ENCODE measurements at regions not wholly inside any gene's neighbourhood (a gene's known extent, or its start where the extent isn't known, plus 50 kb on each side); places are given as distances from the start of the nearest gene placed in this dataset.

DNA sequence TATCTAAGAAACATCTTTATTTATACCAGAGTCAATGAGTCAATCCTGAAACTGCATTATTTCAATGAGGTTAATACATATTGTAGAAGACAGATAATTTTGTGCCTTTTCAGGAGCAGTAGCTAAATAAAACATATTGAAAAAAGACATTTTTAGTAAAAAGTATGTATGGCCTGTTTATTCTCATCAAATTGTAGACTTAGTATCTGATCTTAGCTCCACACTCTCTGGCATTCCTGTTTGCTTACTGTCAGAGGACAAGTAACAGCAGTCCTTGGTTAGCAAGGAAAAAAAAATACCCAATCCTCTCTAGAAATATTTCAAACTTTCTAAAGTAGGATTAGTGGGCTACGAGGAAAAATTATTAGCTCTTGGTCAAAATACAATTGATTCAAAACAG is 50.5 kb upstream of the GUCY1A1 start:
- DNase-seq: no peak

DNA sequence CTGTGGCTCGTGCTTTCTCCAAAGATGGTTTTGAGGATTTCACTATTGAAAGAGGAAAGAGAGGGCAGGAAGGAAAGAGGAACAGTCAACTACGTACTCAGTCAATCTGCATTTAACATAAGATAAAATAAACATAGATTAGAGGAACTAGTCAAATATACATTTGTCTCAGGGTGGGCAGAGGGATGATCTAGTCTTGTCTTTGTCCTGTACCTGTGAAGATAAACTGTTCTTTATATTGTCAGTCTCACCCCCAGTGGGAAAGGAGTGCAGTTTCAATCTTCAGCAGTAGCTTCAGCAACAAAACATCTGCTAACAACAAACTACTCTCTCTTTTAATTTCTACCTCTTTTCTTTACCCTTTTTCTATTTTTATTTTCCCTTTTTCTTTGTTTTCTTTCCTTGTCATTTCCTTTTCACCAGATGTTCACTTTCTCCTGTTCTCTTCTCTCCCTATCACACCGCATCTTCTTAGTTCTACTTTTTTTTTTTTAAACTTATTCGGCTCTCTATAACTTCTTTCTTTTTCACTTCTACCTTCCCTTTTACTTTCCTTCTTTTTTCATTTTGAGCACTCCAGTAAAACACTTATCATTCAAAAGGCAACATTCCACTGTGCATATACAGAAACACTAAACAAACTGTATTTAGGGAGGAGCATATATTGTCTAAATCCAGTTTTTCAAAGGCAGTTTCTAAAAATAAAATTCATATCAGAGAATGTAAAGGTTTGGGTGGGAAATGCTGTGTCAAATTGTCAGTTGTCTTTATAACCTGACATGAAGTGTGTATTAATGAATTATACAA is 51.4 kb upstream of the GUCY1A1 start:
- no peak for DNase-seq

DNA sequence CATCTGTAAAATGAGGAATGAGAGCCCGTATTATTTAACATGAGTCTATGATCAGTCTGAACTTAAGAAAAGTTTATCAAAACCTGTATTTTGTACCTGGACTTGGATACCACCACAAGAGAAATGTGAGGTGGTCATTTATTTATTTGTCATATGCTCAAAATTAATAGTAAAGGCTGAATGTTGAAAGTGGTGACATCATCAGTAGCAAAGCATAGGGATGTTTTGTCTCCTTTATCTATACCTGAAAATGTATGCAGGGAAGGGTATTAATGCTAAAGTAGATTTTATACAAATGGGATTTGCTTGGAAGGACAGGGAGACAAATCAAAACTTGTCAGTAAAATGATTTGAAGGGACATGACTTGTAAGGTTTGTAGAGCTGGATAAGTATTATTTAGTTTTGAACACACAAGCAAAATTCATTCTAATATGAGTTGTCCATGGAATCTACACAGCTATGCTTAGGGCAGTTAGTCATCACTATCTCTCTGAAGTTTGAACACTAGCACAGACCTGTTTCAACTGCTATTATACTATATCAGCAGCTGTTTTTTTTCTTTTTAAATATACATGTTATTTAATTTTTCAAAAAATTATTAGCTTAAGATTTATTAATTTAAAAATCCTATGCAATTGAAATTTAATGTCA is 52.4 kb upstream of the GUCY1A1 start:
- DNase-seq: no peak

DNA sequence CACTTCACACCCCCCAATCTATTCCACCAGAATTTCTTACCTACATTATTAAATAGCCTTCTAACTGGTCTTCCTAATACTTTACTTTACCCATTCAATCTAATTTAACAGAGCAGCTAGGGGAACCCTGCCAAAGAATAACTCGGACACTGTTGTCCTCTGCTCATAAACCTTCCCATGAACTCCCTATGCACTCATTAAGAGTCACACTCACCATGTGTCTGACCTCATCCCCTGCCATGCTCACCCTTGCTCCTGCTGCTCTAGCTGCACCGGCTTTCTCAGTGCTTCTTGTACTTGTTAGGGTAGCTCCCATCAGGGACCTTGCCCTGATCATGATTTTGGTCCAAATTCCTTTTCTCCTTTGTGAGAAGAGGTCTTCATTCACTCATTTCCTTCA is 54.6 kb upstream of the GUCY1A1 start:
- no peak for DNase-seq

DNA sequence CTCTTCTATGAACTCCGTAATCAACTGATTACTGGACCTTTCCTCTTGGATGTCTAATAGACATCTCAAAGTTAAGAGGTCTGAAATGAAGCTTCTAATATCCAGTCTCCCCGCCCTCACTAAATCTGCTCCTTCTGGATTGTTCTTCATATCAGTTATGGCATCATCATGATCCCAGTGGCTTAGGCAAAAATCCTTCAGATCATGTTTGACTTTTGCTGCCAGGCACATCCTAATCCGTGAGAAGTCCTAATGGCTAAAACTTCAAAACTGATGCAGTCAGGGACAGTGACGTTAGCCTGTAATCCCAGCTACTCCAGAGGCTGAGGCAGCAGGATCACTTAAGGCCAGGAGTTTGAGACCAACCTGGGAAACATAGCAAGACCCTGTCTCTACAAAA is 55.1 kb upstream of the GUCY1A1 start:
- DNase-seq: no peak

DNA sequence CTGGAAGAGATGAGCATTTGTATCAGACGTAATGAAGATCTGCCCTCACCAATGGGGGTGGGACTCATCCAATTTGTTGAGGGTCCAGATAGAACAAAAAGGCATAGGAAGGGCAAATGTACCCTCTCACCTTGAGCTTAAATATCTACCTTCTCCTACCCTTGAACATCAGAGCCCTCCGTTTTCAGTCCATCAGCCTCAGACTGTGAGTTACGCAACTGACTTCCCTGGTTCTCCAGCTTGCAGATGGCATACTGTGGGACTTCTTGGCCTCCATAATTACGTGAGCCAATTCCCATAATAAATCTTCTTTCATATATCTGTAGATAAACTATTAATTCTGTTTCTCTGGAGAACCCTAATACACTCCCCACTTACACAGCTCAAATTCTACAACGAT is 56.5 kb upstream of the GUCY1A1 start:
- DNase-seq: no peak

DNA sequence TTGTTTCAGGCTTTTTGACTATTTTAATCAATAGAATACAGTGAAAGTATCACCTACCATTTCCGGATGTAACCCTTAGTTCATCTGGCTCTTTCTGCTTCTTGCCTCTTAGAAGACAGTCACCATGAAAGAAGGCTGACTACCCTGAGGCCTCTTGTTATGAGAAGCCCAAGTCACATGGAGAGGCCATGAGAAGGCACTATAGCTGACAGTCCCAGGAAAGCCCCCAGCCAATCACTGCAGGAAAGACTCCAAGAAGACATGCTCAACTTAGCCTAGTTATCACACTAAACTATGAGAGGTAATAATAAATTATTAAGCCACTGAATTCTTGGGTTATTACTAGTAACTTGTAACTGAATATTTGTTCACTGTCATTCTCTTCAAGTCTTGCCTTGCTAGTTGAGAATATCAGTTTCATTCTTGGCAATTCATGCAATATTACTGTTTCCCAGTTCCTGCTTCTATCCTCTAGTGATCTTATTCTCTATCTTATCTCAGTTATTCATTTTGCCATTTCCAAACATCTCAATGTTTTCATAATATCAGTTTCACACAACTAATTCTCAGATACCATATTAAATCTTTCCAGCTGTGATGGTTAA is 57.1 kb upstream of the GUCY1A1 start:
- no peak for DNase-seq

DNA sequence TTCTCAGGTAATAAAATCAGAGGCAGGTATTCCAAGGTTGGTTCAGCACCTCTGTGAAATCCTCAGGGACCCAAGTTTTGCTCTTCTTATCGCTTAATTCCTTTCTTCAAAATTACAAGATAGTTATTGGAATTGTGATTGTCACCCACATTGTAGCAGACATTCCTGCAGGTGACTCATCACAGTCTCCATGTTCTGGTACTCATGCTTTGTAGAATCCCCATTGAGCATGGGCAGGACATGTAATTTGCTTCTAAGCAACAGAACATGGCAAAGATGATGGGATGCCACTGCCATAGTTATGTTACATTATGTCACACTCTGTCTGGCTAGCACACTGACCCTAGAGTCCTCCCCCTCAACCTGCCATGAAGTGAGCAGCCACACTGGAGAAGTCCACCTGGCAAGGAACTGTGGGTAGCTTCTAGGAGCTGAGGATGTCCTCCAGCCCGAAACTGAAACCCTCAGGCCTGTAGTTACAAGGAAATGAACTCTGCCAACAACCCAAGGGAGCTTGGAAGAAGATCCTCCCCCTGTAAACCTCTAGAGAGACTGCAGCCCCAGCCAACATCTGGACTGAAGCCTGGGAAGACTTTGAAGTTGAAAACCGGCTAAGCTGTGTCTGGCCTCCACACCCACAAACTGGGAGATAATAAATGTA is 58.3 kb upstream of the GUCY1A1 start:
- no peak for DNase-seq

DNA sequence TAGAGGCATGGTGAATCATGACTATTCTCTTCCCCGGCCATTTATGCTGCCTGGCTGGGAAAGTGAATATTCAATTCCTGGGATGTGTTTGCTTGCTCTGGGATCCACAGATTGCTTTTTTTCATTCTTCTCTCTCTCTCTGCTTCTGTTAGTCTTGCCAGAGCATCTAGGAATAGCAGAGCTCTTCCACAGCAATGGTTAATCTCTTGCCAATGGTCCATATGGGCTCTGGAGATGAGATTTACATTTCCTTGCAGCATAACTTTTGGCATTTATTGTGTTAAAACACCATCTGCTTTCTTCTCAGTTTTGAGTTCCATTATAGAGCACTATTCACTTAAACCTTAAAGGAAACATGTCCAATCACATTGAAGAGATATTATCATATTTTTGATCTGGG is 59.2 kb upstream of the GUCY1A1 start:
- DNase-seq: no peak

DNA sequence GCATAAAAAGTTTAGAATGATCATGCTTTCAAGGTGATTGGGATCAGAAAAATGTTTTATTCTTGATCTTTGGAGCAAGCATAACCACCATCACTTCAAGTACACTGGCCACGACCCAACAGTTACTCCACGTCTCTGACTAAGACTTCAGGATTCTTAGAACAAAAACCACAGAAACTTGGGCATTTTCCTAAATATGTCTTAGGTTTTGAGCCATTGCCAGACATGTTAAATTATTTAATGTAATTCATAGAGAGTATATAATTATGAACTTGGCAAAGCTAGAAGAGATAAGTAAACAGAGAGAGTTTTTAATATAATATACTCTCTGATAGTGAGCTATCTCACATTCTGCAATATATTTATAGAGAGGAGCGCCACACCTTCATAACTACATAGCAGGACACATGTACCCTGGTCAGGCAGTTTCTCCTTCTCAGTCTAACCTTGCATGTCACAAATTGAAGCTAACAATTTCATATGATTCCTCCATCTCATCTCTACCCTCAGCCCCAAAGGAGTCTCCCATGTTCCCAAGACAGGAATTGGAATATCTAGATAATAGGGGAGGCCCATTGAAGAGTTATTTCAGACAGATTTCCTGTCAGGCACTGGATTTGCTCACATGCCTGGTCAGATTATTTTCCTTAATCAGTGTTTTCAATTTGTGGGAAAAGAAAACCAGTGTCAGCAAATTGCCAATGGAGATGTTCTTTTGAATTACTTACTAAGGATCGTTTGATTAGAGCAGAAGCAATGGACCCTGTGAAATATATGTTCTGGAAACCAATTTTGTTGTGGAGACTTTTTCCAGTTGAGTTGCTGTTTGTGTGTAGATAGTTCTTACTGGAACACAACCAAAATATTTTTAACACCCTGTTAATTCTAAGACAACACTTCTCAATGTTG is 61.7 kb upstream of the GUCY1A1 start:
- DNase-seq: peak; percentile 50

DNA sequence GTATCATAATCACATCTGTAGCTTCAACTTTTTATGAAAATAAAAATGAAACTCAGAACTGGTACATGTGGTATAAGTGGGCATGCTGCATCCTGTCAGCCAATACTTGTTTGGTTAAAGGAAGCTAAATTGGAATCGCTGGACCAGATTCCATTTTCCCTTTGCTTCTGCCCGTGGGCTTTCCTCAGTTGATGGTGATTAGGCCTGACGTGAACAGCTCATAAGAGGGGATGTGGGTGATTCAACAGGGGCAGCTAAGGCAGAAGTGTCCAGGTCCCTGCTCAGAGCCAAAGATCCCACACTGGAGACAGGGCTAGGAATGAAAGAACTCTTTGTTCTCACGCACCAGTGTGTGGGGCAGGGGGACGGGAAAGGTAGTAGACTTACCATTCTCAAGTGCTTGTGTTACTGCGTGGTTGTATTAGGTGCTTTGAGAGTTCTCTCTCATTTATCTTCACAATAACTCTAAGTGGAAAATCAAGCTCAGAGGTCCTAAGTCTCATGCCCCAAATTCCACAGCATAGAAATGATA is 63.2 kb upstream of the GUCY1A1 start:
- DNase-seq: peak; percentile 93

DNA sequence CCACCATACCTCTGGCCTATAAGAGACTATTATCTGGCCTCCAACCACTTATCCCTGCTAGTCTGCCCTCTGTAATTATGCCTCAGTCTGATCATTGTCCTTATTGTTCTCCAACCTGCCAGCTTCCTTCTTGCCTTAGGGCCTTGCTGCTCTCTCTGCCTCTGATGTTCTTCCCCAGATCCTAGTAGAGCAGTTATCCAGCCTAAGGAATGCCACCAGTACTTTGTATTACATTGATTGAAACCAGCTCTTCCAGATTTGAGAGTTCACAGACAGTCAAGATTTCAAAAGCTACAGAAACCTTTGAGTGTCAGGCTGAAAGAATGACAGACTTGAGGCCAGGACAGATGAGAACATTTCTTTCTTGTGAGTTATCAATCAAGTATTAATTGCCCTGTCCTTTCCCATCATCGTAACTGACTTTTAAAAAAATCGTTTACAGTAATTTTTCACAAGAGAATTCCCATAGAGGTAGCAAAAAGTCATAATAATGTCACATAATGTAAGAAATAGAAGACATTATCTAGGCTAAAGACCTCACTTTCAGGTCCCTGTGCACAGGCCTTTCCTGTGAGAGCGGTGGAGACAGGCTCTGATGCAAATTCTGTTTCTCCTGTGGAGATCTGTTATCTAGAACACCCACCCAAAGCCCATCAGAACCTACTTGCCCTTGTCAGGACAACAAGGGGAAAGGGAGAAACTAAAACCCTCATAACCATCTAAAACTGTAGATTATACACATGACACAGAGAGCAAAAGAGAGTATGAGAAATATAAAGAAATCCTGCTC is 64.1 kb upstream of the GUCY1A1 start:
- peak; percentile 54 for DNase-seq

DNA sequence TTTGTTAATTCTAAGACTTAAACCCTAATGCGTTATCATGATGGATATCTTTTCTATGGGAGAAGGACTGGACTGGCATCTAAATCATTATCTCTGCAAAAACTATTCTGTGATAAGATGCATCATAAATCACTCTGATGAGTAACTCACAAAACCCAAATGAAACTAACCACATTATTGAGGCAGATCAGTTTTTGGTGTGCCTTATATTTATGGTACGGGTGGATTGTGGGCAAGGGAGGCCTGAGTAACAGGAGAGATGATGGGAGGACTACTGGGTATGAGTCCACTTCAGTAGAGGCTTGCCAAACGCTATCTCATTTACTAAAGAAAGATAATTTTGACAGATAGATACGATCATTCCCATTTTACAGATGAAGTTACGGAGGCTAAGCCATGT is 66.4 kb upstream of the GUCY1A1 start:
- no peak for DNase-seq

DNA sequence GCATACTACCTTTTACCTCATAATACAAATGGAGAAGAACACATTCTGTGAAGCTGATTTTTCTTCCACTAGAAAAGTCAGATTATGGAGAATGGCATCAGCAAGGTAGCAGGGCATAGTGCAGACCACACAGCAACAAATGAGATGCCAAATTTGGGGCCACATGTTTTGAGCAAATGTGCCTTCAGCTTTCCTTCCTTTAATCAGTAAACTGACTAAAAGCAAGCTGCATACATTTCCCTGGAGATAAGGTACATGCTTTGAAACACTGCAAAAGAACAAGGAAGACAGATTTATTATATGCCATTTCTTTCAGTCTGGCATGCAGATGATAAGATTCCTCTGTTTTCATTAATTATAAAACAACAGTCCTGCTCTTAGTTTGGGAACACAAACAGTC is 67.1 kb upstream of the GUCY1A1 start:
- DNase-seq: no peak

DNA sequence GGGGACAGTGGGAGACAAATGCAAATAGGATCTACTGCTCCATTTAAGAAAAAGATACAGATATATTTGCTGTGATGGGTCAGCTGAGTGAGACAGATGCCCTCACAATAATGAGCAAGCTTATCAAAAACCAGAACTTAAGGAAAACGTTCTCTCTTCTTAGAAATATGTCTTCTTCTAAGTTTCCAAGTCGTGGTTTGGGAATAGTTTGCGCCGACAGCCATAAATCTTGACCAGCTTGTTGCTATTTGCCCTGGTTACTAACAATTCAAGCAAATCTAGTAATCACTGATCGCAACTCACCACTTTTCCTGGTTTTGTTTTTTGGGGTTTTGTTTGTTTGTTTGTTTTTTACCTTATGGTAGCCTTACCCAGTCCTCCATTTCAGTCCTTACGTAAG is 67.6 kb upstream of the GUCY1A1 start:
- no peak for DNase-seq

DNA sequence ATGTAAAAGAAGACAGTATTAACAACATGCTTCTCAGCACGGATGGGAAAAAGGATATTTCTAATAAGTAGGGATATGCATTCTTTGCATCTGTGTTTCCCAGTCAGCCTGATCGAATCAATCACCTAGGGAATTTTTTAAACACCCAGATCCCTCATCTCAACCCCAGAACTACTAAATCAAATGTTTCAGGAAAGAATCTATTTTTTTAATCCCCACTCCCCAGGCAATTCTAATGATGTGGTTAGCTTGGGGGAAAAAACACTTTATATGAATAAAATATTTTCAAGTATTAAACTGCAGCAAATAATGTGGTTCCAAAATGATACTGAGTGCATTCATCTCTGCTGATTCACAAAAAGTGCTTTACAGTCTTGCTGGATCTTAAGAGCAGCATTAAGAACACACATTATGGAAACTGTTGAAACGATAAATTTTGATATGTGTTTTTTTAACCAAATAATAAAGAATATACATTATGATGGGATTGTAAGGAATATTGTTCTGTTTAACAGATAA is 68.7 kb upstream of the GUCY1A1 start:
- DNase-seq: no peak

DNA sequence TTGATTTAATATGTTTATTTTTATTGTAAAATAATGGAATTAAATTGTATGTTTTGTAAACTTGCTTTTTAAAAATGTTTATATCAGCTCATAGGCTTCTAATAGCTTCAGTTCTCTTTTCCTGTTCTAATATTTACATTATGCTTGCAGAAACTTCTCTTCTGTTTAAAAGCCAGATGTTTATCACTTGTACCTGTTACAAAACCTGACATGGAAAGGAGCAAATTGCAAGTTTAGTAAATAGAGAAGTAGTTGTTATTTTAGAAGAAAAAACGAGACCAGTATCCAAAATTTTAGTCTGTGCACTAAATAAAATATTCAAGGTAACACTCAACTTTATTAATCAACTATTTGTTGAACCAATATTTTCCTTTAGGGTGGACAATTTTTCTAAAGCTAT is 69.4 kb upstream of the GUCY1A1 start:
- DNase-seq: no peak

DNA sequence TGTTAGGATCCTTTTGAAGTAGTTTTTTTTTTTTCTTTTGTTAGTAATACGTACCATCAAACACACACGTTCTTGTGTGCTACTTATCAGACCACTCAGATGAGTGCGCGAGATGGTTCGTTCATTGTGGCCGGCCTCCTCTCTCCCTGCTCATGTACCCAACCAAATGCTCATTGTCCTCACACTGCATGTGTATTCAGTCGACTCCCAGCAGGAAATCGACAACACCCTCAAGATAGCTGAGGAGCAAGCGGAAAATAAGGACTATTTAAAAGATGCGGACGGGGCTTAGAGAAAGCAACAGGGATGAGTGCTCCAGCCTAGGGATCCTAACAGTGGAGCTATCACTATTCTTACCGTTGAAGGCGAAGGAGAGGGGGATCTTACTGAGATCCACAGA is 72.9 kb upstream of the GUCY1A1 start:
- no peak for DNase-seq

DNA sequence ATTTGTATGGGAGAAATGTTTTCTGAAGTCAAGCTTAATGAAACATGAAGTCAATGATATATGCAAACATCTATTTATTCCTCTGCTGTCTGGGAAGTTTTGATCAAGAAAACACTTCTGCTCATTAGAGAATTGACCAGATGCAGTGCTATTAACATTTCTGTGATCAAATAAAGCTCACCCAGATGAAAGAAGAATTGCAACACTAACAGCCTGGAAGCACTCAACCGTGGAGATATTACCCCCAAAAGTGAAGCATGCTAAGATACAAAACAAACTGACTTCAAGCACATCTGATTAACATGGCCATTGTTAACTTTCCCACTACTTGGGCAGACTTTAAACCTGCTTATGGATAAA is 73.7 kb upstream of the GUCY1A1 start:
- peak; percentile 68 for DNase-seq

DNA sequence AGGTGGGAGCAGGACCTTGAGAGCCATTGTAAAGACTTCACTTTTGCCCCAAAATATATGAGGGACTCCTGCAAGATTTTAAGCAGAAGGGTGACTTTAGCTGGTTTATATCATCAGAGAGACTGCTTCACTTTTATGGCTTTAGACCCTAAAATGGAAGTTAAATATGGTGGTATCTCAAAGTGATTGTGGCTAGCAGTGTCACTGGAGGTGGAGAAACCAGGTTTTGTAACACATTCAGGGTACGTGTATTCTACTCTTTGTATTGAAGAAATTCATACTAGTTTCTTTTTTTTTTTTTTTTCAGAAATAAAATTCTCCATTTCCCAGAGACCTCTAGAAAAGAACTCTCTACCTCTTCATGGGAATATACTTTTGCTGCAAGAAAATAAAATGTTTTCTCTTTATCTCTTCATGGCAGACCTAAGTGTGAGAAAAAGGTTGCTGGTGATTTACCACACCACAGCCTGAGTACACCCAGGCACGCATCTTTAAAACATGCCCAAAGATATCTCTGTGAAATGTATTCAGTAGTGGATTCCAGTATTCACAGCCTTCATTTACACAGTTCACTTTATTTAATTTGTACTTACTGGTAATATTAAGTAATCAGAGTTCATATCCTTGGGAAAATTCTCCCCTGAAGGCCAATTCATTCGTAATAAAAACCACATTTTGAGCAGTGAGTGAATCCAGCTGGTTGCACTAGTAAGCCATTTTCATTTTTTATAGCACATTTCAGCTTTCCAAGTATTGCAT is 74.3 kb upstream of the GUCY1A1 start:
- peak; percentile 78 for DNase-seq

DNA sequence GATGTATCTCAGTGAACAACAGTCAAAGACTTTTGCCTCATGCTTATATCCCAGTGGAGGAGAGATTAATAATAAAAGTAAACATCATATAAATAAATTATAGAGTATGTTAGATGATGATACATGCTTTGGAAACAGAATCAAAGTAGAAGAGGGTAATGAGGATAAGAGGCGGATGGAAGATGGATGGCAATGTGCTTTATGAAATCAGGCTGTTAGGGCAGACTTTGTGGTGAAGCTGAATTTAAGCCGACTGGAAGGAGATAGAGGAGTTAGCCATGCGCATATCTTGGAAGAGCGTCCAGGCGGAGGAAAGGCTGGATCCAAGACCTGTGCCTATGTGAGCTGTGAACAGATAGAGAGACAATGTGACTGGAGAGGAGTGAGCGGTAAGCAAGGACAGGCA is 74.9 kb upstream of the GUCY1A1 start:
- DNase-seq: no peak

Data from eye (tissue), 1 donor.